Mucosa of descending colon (tissue), 3 donors: ENCODE measurements at regions not wholly inside any gene's neighbourhood (a gene's known extent, or its start where the extent isn't known, plus 50 kb on each side); places are given as distances from the start of the nearest gene placed in this dataset.

Experiments
- ATAC-seq: fragments of 200-7000 bp; cut with Tn5 transposase; one replicate; pipeline ENCODE4 v1.9.1; 2020; ENCODE audit warnings: mild to moderate bottlenecking, moderate library complexity
- DNase-seq, 3 donors: peaks; one replicate each; pipeline ENCODE4 v3.0.0-alpha.2; 2020
- H3K36me3 ChIP-seq: fragments of 200-600 bp; one replicate; pipeline ENCODE4 v1.8.0; 2021; ENCODE audit warnings: low read depth, mild to moderate bottlenecking
- H3K4me1 ChIP-seq: fragments of 200-600 bp; one replicate; pipeline ENCODE4 v1.8.0; 2021; ENCODE audit warnings: low read depth, mild to moderate bottlenecking
- H3K4me3 ChIP-seq: fragments of 200-600 bp; one replicate; pipeline ENCODE4 v1.8.0; 2021; ENCODE audit warnings: mild to moderate bottlenecking
- H3K9me3 ChIP-seq: fragments of 200-600 bp; one replicate; pipeline ENCODE4 v1.8.0; 2021; ENCODE audit warnings: mild to moderate bottlenecking
- intact Hi-C, 2 donors: fragments of 100-400 bp; cut with DNase I in 1 of 2; cut with micrococcal nuclease in 1 of 2; formaldehyde crosslinking; loops; one replicate each; pipeline versions ENCODE4 v1.11.0 to v1.11.1; 2022; cut with DNase I, micrococcal nuclease
- TF ChIP-seq, protein P1 (sequence below): fragments of 200-600 bp; IDR thresholded peaks from one replicate; pipeline ENCODE4 v1.8.0; 2022; ENCODE audit warnings: antibody characterized with exemption, mild to moderate bottlenecking
- donor health status: DM: no; HTN: no; CAD: no; lungs with moderate emphysema.
- donor health status: DM: no; HTN: no; CAD: no.
- donor health status: DM: no; HTN: yes; CAD: no.

DNA sequence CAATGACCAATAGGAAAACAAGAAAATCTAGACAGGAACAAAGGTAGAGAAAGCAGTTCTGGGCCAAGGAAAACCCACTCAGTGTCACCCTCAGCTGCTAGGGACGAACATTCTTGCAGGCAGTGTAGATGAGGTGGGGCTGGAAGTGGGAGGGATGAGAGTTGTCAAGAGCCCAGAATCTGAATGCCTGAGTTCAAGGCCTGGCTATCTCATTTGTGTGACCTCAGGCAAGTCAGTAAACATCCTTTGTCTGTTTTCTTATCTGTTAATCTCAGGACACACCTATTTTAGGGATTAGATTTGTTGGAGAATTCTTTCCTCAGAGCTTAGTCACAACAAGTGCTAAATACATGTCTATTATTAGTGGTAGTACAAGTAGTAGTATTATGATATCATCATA lies 50.9 kb upstream of the KIF16B start:
- H3K36me3 ChIP-seq: no peaks in the 10 kb centered on the region
- ATAC-seq (no peak), DNase-seq (no peak)
- intact Hi-C loops: no loop called here
- H3K9me3 ChIP-seq: no peaks in the 10 kb centered on the region
- H3K4me3 ChIP-seq: no peak overlapping the region
- TF ChIP-seq, protein P1, sequence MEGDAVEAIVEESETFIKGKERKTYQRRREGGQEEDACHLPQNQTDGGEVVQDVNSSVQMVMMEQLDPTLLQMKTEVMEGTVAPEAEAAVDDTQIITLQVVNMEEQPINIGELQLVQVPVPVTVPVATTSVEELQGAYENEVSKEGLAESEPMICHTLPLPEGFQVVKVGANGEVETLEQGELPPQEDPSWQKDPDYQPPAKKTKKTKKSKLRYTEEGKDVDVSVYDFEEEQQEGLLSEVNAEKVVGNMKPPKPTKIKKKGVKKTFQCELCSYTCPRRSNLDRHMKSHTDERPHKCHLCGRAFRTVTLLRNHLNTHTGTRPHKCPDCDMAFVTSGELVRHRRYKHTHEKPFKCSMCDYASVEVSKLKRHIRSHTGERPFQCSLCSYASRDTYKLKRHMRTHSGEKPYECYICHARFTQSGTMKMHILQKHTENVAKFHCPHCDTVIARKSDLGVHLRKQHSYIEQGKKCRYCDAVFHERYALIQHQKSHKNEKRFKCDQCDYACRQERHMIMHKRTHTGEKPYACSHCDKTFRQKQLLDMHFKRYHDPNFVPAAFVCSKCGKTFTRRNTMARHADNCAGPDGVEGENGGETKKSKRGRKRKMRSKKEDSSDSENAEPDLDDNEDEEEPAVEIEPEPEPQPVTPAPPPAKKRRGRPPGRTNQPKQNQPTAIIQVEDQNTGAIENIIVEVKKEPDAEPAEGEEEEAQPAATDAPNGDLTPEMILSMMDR: no peak
- H3K4me1 ChIP-seq: peaks cover 3% of the 10 kb centered on the region
